ENCODE measurements at regions not wholly inside any gene's neighbourhood (a gene's known extent, or its start where the extent isn't known, plus 50 kb on each side); places are given as distances from the start of the nearest gene placed in this dataset.

GRCh38 chr15:69836048-69836447 lies 261.7 kb downstream of the TLE3 start:
- TF ChIP-seq CTCF (IDR thresholded peaks at IDR 0.05), result no peak
- no peak for TF ChIP-seq POLR2AphosphoS5 (IDR thresholded peaks at IDR 0.05)
- no peak for TF ChIP-seq POLR2A (IDR thresholded peaks at IDR 0.05)

Data from prostate gland (tissue), 2 donors.